ENCODE measurements at regions not wholly inside any gene's neighbourhood (a gene's known extent, or its start where the extent isn't known, plus 50 kb on each side); places are given as distances from the start of the nearest gene placed in this dataset.

GRCh38 chrX:16222151-16222550 is 54.9 kb downstream of the MAGEB17 start:
- Histone ChIP-seq H3F3A (ENCODE audit: insufficient read depth, low read length) (no peaks in the 10 kb centered on the region), H3K4me1 (ENCODE audit: low read length) (no peaks in the 10 kb centered on the region), H3K36me3 (replicated peaks; ENCODE audit: insufficient read depth, low read length) (no peaks in the 10 kb centered on the region), H3K27me3 (replicated peaks; ENCODE audit: insufficient read depth, low read length) (no peaks in the 10 kb centered on the region), H2AFZ (ENCODE audit: low read length) (no peak overlapping the region), H3K27ac (ENCODE audit: low read length) (no peak overlapping the region), H3K4me2 (ENCODE audit: low read depth, low read length) (no peak overlapping the region), H4K20me1 (ENCODE audit: insufficient read depth, low read length) (no peaks in the 10 kb centered on the region), H3K9me3 (replicated peaks; ENCODE audit: insufficient read depth, low read length) (no peaks in the 10 kb centered on the region), H3K4me3 (ENCODE audit: low read length) (no peak overlapping the region), H3K9me2 (replicated peaks; ENCODE audit: insufficient read depth, low read length) (no peaks in the 10 kb centered on the region), H3K79me2 (ENCODE audit: low read length) (no peaks in the 10 kb centered on the region), H3K9ac (ENCODE audit: low read length) (no peak overlapping the region)
- TF ChIP-seq CTCF (IDR thresholded peaks at IDR 0.05; ENCODE audit: low read length) = no peak
- no peak for DNase-seq

GRCh38 chrX:16223385-16223784 is 56.1 kb downstream of the MAGEB17 start:
- H3K79me2 ChIP-seq (ENCODE audit: low read length) = no peaks in the 10 kb centered on the region
- no peak overlapping the region for H3K27ac ChIP-seq (ENCODE audit: low read length)
- no peak for TF ChIP-seq CTCF (IDR thresholded peaks at IDR 0.05; ENCODE audit: low read length)
- TF ChIP-seq EZH2phosphoT487 (IDR thresholded peaks at IDR 0.05; ENCODE audit: low read length) = no peak
- TF ChIP-seq EZH2 (optimal IDR thresholded peaks at IDR 0.05; ENCODE audit: low read depth, low read length) = no peak
- no peaks in the 10 kb centered on the region for H3K9me2 ChIP-seq (replicated peaks; ENCODE audit: insufficient read depth, low read length)
- H3K4me2 ChIP-seq (ENCODE audit: low read depth, low read length) = no peak overlapping the region
- H2AFZ ChIP-seq (ENCODE audit: low read length) = no peak overlapping the region
- no peaks in the 10 kb centered on the region for H3K4me1 ChIP-seq (ENCODE audit: low read length)
- H3K27me3 ChIP-seq (replicated peaks; ENCODE audit: insufficient read depth, low read length) = no peaks in the 10 kb centered on the region
- no peak overlapping the region for H3K4me3 ChIP-seq (ENCODE audit: low read length)
- no peaks in the 10 kb centered on the region for H3F3A ChIP-seq (ENCODE audit: insufficient read depth, low read length)
- no peaks in the 10 kb centered on the region for H3K9me3 ChIP-seq (replicated peaks; ENCODE audit: insufficient read depth, low read length)
- H3K9ac ChIP-seq (ENCODE audit: low read length) = no peak overlapping the region
- DNase-seq = no peak
- no peaks in the 10 kb centered on the region for H3K36me3 ChIP-seq (replicated peaks; ENCODE audit: insufficient read depth, low read length)
- H4K20me1 ChIP-seq (ENCODE audit: insufficient read depth, low read length) = no peaks in the 10 kb centered on the region

GRCh38 chrX:16239211-16239610 is 71.9 kb downstream of the MAGEB17 start:
- no peak for TF ChIP-seq EZH2 (optimal IDR thresholded peaks at IDR 0.05; ENCODE audit: low read depth, low read length)
- no peak for TF ChIP-seq EZH2phosphoT487 (IDR thresholded peaks at IDR 0.05; ENCODE audit: low read length)
- no peak for TF ChIP-seq CTCF (IDR thresholded peaks at IDR 0.05; ENCODE audit: low read length)
- Histone ChIP-seq H3K4me2 (ENCODE audit: low read depth, low read length) (no peak overlapping the region), H3K36me3 (replicated peaks; ENCODE audit: insufficient read depth, low read length) (no peaks in the 10 kb centered on the region), H3K9me3 (replicated peaks; ENCODE audit: insufficient read depth, low read length) (no peaks in the 10 kb centered on the region), H3K4me1 (ENCODE audit: low read length) (no peaks in the 10 kb centered on the region), H3K27ac (ENCODE audit: low read length) (no peak overlapping the region), H4K20me1 (ENCODE audit: insufficient read depth, low read length) (no peaks in the 10 kb centered on the region), H3K4me3 (ENCODE audit: low read length) (no peak overlapping the region), H2AFZ (ENCODE audit: low read length) (no peak overlapping the region), H3K79me2 (ENCODE audit: low read length) (no peaks in the 10 kb centered on the region), H3F3A (ENCODE audit: insufficient read depth, low read length) (no peaks in the 10 kb centered on the region), H3K9ac (ENCODE audit: low read length) (no peak overlapping the region), H3K9me2 (replicated peaks; ENCODE audit: insufficient read depth, low read length) (no peaks in the 10 kb centered on the region), H3K27me3 (replicated peaks; ENCODE audit: insufficient read depth, low read length) (no peaks in the 10 kb centered on the region)
- DNase-seq = no peak
